ENCODE measurements at regions not wholly inside any gene's neighbourhood (a gene's known extent, or its start where the extent isn't known, plus 50 kb on each side); places are given as distances from the start of the nearest gene placed in this dataset.
"Not testable (repeated sequence)": the region's sequence is repeated elsewhere in the genome, so short reads cannot be mapped to it uniquely, and the experiment has no call there.

- DNase-seq (ENCODE audit: low spot score) = peak; percentile 14
Measured at GRCh38 chr16:52976539-52977167, 76.0 kb downstream of the CHD9NB start.

GRCh38 chr16:52967744-52968143 lies 85.0 kb downstream of the CHD9NB start:
- DNase-seq (ENCODE audit: low spot score) = no peak

GRCh38 chr16:52964290-52964689 lies 88.4 kb downstream of the CHD9NB start:
- DNase-seq (ENCODE audit: low spot score) = no peak

DNA sequence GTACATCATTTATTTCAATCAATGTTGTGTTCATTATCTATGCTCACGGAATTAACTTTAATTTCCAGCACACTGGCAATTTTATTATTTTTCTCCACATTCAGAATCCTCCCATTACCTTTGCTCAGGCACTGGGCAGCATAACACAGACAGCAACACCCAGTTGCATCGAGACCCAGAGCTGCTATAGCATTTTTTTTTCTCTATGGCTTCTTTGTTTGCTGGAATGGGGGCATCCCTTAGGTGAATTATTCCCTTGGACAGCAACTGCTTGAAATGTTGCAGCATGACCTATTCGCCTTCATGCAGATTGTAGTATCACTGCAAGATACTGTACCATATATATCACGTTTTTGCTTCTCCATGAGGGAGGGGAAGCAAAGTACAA lies 88.8 kb downstream of the CHD9NB start:
- no peak for DNase-seq (ENCODE audit: low spot score)

DNA sequence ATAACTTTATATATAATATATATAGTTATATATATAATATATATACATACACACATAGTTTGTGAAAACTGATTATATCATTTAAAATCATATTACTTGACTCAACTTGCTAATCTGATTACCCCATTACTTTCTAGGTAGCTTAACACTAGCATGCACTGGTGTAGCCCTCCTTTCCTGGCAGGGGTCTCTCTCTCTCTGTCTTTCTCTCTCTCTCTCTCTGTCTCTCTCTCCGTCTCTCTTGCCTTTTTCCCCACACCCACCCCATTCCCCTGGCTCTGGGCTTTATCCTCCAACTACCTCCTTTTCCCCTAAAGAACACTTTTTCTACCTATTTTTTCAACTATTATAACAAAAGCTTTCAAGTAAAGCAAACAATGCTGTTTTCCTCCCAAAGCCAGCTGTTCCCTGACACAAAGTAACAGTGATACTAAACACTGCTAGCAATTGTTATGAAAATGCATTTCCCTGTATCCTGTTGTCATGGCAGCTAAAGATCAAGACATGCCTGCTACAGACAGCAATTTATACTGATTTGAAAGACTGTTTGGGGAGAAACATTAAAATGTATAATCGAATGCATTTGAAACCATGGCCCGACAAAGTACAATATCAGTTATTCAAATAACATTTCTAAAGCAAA lies 89.4 kb downstream of the CHD9NB start:
- DNase-seq (ENCODE audit: low spot score) = no peak

GRCh38 chr16:52958951-52959350 lies 93.7 kb downstream of the CHD9NB start:
- DNase-seq (ENCODE audit: low spot score) = no peak

DNA sequence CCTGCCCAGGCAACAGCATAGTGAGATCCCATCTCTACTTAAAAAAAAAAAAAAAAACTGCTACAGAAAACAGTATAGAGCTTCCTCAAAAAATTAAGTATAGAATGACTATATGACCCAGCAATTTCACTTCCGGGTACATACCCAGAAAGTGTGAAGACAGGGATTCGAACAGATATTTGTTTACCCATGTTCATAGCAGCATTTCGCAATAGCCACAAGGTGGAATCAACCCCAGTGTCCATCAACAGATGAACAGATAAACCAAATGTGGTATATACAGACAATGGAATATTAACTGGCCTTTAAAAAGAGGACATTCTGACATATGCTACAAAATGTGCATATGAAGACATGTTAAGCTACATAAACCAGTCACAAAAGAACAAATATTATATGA lies 95.5 kb downstream of the CHD9NB start:
- no peak for DNase-seq (ENCODE audit: low spot score)

GRCh38 chr16:52956044-52956443 lies 96.7 kb downstream of the CHD9NB start:
- no peak for DNase-seq (ENCODE audit: low spot score)

DNA sequence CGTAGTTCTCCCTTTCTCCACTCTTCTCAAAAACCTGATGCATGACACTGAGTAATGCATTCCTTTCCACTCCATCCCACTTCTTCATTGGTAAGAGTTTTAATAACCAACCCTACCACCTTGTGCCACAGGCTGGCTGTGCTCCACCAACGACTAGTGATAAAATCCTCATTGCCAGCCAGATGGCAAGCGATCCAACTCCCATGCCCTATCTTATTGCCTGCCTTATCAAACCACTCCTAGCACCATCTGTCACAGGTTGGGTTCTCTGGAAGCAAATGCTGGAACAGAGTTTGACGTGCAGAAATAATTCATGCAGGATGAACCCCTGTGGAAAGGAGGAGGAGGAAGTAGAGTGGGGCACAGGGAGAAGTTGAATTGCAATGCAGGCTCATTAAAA lies 99.5 kb downstream of the CHD9NB start:
- DNase-seq (ENCODE audit: low spot score) = no peak

DNA sequence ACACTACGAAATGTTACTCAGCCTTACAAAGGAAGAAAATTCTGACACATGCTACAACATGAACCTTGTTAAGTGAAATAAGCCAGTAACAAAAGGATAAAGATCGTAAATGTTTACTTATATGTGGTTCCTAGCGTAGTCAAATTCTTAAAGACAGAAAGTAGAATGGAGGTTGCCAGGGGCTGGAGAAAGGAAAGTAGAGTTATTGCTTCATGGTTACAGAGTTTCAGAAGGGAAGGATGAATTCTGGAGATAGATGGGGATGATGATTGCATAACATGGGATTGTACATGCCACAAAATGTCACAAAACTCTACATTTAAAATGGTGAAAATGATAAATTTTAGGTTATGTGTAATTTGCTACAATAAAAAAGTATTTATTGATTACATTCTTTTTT lies 103.8 kb downstream of the CHD9NB start:
- DNase-seq (ENCODE audit: low spot score) = no peak

- DNase-seq (ENCODE audit: low spot score) = no peak
Measured at GRCh38 chr16:52932321-52932720, 120.4 kb downstream of the CHD9NB start.

GRCh38 chr16:52929478-52930400 lies 123.0 kb downstream of the CHD9NB start:
- no peak for DNase-seq (ENCODE audit: low spot score)

DNA sequence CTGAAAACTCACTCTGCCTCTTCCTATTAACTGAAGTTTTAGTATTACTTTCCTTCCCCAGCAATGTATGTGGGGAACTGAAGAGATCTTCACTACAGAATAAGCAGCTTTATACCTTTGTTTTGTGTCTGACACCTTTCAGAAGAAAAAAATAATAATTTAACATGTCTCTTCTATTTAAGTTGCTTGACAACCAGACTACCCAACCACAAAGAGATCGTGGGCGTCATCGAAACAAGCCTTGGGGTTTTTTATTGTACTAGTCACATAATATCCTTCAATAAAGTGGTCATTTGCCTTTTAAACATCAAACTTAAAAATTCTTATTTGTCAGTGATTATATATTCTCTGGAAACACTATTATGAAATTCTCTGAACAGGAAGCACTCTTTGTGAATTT lies 123.7 kb downstream of the CHD9NB start:
- DNase-seq (ENCODE audit: low spot score) = no peak

GRCh38 chr16:52925143-52925542 lies 127.6 kb downstream of the CHD9NB start:
- DNase-seq (ENCODE audit: low spot score) = no peak

GRCh38 chr16:52924162-52924561 lies 128.5 kb downstream of the CHD9NB start:
- no peak for DNase-seq (ENCODE audit: low spot score)

DNA sequence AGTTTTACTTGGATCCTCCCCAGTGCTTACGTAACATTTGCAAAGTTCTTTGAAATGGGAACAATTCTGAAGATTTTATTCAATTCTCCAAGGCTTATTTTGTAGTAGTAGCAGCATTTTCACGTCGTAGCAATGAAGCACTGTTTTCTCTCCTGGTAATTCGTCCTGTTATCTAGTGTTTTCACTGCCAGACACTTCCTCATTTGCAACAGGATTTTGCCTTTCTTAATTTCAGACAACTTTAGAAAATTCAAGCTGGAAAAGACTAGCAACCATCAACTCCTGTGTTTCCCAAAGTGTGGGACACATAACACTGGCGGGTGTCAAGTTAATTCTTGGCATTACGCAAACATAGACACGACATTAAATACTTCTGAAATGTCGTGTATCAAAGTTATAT lies 131.6 kb downstream of the CHD9NB start:
- no peak for DNase-seq (ENCODE audit: low spot score)

GRCh38 chr16:52920331-52920730 lies 132.4 kb downstream of the CHD9NB start:
- DNase-seq (ENCODE audit: low spot score) = no peak

- DNase-seq (ENCODE audit: low spot score) = no peak
Measured at GRCh38 chr16:52914428-52914827, 138.3 kb downstream of the CHD9NB start.

GRCh38 chr16:52912565-52913173 lies 140.0 kb downstream of the CHD9NB start:
- peak; percentile 23 for DNase-seq (ENCODE audit: low spot score)

DNA sequence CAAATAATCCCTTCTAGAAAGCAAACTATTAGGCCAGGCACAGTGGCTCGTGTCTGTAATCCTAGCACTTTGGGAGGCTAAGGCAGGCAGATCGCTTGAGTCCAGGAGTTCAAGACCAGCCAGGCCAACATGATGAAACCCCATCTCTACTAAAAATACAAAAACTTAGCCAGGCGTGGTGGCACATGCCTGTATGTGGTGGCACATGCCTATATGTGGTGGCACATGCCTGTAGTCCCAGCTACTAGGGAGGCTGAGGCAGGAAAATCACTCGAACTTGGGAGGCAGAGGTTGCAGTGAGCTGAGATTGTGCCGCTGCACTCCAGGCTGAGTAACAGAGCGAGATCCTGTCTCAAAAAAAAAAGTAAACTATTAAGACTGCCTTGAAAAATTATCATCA lies 144.6 kb downstream of the CHD9NB start:
- DNase-seq (ENCODE audit: low spot score) = not testable (repeated sequence)

GRCh38 chr16:52906281-52906680 lies 146.4 kb downstream of the CHD9NB start:
- DNase-seq (ENCODE audit: low spot score) = no peak

DNA sequence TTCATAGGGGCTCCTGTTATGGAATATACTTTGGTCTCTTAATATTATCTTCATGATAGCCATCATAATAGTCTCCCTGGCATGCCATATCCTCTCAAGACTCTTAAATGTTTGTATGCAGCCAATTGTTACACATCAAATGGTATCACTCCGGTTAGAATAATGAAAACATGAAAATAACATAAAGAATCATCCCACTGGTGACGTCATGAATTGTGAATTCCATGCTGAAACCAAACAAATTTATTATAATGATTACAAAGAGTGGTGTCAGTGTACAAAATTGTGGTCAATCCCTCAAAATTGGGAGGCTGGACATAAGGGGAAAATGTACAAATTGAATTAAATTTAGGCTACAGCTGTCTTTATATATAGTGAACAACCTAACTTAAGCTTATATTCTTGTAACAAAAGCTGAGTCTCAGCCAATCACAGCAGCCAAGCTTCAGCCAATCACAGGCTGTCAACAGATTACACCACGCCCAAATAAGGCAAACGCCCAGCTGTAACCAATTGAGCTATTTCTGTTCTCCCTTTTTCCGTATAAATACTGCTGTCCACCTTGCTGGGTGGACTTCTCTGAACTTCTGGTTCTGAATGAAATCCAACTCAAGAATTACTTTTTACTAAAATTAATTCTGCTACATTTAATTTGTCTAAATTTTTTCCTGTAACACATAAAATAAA lies 156.1 kb downstream of the CHD9NB start:
- DNase-seq (ENCODE audit: low spot score) = no peak
